A673 (cell line): ENCODE measurements at regions not wholly inside any gene's neighbourhood (a gene's known extent, or its start where the extent isn't known, plus 50 kb on each side); places are given as distances from the start of the nearest gene placed in this dataset.

Experiments used
- BruUV-seq: library from RNA; stranded (reverse); fragments of 400-500 nt; replicated peaks from 2 replicates; lab custom pipeline; 2021; lab: Mats Ljungman, UMichigan
- CTCF ChIA-PET: fragments of 300-600 bp; sonication (Branson Sonifier 250); formaldehyde crosslinking; loops from one replicate; lab custom pipeline; 2022; ENCODE audit warnings: antibody characterized with exemption; lab: Charles Lee
- POLR2A ChIA-PET: fragments of 300-600 bp; sonication (Branson Sonifier 250); formaldehyde crosslinking; loops from one replicate; lab custom pipeline; 2022; ENCODE audit warnings: antibody characterized with exemption; ENCODE audit not compliant: low non-redundant PET; lab: Charles Lee
- DNase-seq: peaks from one replicate; pipeline ENCODE4 v3.0.0-alpha.2; 2015; ENCODE audit warnings: low spot score
- H3K27ac ChIP-seq: fragments of 200-600 bp; sonication (generic); 2 replicates; pipeline ENCODE4 v1.5.1; 2016; ENCODE audit warnings: mixed run types, low read depth, mild to moderate bottlenecking, mixed read lengths, antibody characterized with exemption, low read length; ENCODE audit not compliant: poor library complexity, severe bottlenecking
- H3K27me3 ChIP-seq: fragments of 200-600 bp; sonication (generic); replicated peaks from 2 replicates; pipeline ENCODE4 v1.6.1; 2017; ENCODE audit warnings: mixed run types, low read depth, mild to moderate bottlenecking, mixed read lengths, antibody characterized with exemption, low read length; ENCODE audit not compliant: insufficient read depth, poor library complexity
- H3K36me3 ChIP-seq: fragments of 200-600 bp; sonication (generic); 2 replicates; pipeline ENCODE4 v1.6.1; 2016; ENCODE audit warnings: mixed run types, mild to moderate bottlenecking, mixed read lengths, antibody characterized with exemption, low read length; ENCODE audit not compliant: insufficient read depth, poor library complexity, severe bottlenecking
- H3K4me1 ChIP-seq: fragments of 200-600 bp; sonication (generic); 2 replicates; pipeline ENCODE4 v1.6.1; 2017; ENCODE audit warnings: mixed run types, mild to moderate bottlenecking, mixed read lengths, antibody characterized with exemption, low read length; ENCODE audit not compliant: insufficient read depth, poor library complexity, severe bottlenecking
- H3K4me3 ChIP-seq: fragments of 200-600 bp; sonication (generic); 2 replicates; pipeline ENCODE4 v1.5.1; 2016; ENCODE audit warnings: low read depth, mixed run types, mild to moderate bottlenecking, mixed read lengths, low read length; ENCODE audit not compliant: poor library complexity, severe bottlenecking
- H3K9me3 ChIP-seq: fragments of 200-600 bp; sonication (generic); 2 replicates; pipeline ENCODE4 v1.6.1; 2016; ENCODE audit warnings: mixed run types, low read depth, mild to moderate bottlenecking, mixed read lengths, antibody characterized with exemption, low read length; ENCODE audit not compliant: poor library complexity, severe bottlenecking
- CTCF ChIP-seq: fragments of 300-800, 200-600 bp; sonication (generic); conservative IDR thresholded peaks from 2 replicates; pipeline ENCODE4 v1.5.1; 2017; ENCODE audit warnings: low read depth, mild to moderate bottlenecking, antibody characterized with exemption, low read length, moderate library complexity, mixed read lengths
- EZH2 ChIP-seq: fragments of 200-600 bp; sonication (generic); IDR thresholded peaks from 2 replicates; pipeline ENCODE4 v1.6.1; 2017; ENCODE audit warnings: borderline replicate concordance, low read depth, mild to moderate bottlenecking, mixed read lengths, antibody characterized with exemption, low read length; ENCODE audit not compliant: poor library complexity, severe bottlenecking
- intact Hi-C: fragments of 100-400 bp; cut with micrococcal nuclease; formaldehyde crosslinking; loops from one replicate; pipeline ENCODE4 v1.10.0; 2022; ENCODE audit not compliant: unreplicated experiment

- CTCF ChIA-PET: interaction anchor here (0.9 to 1.4 kb wide), 2 partner anchors 10 to 97 kb away, joined by 3 to 5 read pairs; no protein-coding TSS in a partner anchor
- no TSS peak for BruUV-seq
Measured at GRCh38 chr2:121907928-121908327, 152.5 kb downstream of the TSN start.

GRCh38 chr2:121910139-121910538 is 154.7 kb downstream of the TSN start:
- ChIA-PET CTCF (no interaction called here), POLR2A (no interaction called here)
- TF ChIP-seq EZH2 (no peak), CTCF (no peak)
- Histone ChIP-seq H3K4me1 (peaks cover 27% of the 10 kb centered on the region), H3K27me3 (no peaks in the 10 kb centered on the region), H3K4me3 (no peak overlapping the region), H3K9me3 (no peaks in the 10 kb centered on the region), H3K27ac (no peak overlapping the region), H3K36me3 (no peaks in the 10 kb centered on the region)
- no peak for DNase-seq
- BruUV-seq: no TSS peak
- intact Hi-C loops: no loop called here

More at GRCh38 chr2:121907928-121908327, 152.5 kb downstream of the TSN start:
- Histone ChIP-seq H3K27me3 (no peaks in the 10 kb centered on the region), H3K36me3 (no peaks in the 10 kb centered on the region), H3K27ac (peak overlapping the region; percentile 83), H3K4me3 (peak overlapping the region; percentile 19), H3K4me1 (peaks cover 27% of the 10 kb centered on the region), H3K9me3 (no peaks in the 10 kb centered on the region)
- TF ChIP-seq EZH2 (no peak), CTCF (no peak)
- POLR2A ChIA-PET: interaction anchor here (0.6 kb wide), 2 partner anchors 23 to 363 kb away, joined by 3 read pairs; no protein-coding TSS in a partner anchor
- DNase-seq: peak; percentile 96
- intact Hi-C loops: loop anchor here (5.0 to 10.0 kb wide), 2 partner anchors 59 to 297 kb away; no protein-coding TSS in a partner anchor

- POLR2A ChIA-PET: no interaction called here
Measured at GRCh38 chr2:121911036-121911435, 155.6 kb downstream of the TSN start.

More at GRCh38 chr2:121911036-121911435, 155.6 kb downstream of the TSN start:
- CTCF ChIA-PET: no interaction called here
- intact Hi-C loops: no loop called here
- Histone ChIP-seq H3K9me3 (no peaks in the 10 kb centered on the region), H3K36me3 (no peaks in the 10 kb centered on the region), H3K4me3 (no peak overlapping the region), H3K4me1 (peaks cover 27% of the 10 kb centered on the region), H3K27ac (no peak overlapping the region), H3K27me3 (no peaks in the 10 kb centered on the region)
- TF ChIP-seq EZH2: no peak
- no peak for TF ChIP-seq CTCF
- DNase-seq: no peak
- no TSS peak for BruUV-seq
